ENCODE measurements at regions not wholly inside any gene's neighbourhood (a gene's known extent, or its start where the extent isn't known, plus 50 kb on each side); places are given as distances from the start of the nearest gene placed in this dataset.
"Not testable (repeated sequence)": the region's sequence is repeated elsewhere in the genome, so short reads cannot be mapped to it uniquely, and the experiment has no call there.

DNA sequence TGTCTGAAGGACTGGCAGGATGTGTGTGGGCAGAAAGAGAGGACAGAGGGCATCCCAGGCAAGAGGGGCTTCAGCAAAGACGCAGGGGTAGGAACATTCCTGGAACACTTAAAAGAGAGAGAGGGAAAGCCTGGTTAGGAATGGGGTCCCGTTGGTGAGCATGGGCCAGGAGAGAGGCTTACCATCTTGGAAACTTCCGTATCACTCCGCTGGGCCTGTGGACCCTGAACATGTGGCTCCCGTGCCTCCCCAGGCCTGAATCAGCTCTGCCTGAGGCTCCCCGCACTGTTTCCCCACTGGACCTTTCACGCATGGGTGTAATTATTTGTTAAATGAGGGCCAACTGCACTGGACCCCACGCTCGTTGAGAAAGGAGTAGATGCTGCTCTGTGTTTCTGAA, 191.1 kb upstream of the GLI2 start:
- DNase-seq (ENCODE audit: low read depth): no peak
- H3K4me3 ChIP-seq (ENCODE audit: control insufficient read depth, low read depth, low read length): no peak overlapping the region
- no peak for TF ChIP-seq CTCF (conservative IDR thresholded peaks at IDR 0.05; ENCODE audit: control insufficient read depth, insufficient read depth, low read depth, low read length)

DNA sequence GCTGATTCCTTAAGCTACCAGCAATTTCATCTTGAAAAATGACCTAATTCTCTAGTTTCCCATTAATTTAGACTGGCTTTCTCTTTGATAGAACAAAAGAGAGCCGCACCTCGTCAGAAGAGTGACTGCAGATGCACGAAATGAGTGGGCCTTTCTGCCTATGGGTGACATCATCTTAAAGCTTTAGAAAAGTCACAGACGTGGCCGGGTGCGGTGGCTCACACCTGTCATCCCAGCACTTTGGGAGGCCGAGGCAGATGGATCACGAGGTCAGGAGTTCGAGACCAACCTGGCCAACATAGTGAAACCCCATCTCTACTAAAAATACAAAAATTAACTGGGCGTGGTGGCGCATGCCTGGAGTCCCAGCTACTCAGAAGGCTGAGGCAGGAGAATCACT, 190.7 kb upstream of the GLI2 start:
- not testable (repeated sequence) for DNase-seq (ENCODE audit: low read depth); H3K4me3 ChIP-seq (ENCODE audit: control insufficient read depth, low read depth, low read length)

DNA sequence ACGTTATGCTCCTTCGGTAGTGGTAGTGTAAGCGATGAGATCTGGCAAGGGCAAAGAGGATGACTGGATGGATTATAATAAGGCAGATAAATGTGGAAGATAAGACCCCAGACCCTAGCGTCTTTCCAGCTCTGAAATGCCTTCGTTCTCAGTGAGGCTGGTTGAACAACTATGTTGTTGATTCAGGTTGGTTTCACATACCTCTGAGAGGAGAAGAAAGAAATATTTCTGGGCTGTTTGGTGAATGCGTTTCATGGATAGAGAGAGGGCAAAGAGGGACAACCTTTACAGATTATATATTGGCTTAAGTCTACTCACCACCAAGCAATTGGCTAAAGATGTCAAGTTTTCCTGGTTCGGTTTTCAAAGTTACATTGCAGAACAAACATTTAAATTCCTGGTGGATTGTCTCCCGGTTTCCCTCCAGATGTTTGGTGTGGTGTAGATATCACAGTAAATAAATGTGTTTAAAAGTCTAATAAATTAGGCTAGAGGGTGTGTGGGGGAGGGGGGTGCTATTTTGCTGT, 190.1 kb upstream of the GLI2 start:
- peak; percentile 35 for DNase-seq (ENCODE audit: low read depth)
- no peak for TF ChIP-seq CTCF (conservative IDR thresholded peaks at IDR 0.05; ENCODE audit: control insufficient read depth, insufficient read depth, low read depth, low read length)
- no peak overlapping the region for H3K4me3 ChIP-seq (ENCODE audit: control insufficient read depth, low read depth, low read length)

- peak overlapping the region; percentile 4 for H3K4me3 ChIP-seq (ENCODE audit: control insufficient read depth, low read depth, low read length)
- no peak for TF ChIP-seq CTCF (conservative IDR thresholded peaks at IDR 0.05; ENCODE audit: control insufficient read depth, insufficient read depth, low read depth, low read length)
- peak; percentile 97 for DNase-seq (ENCODE audit: low read depth)
Observed at GRCh38 chr2:120546048-120546864, 189.4 kb upstream of the GLI2 start.

GRCh38 chr2:120546865-120547390, 188.7 kb upstream of the GLI2 start:
- H3K4me3 ChIP-seq (ENCODE audit: control insufficient read depth, low read depth, low read length): no peak overlapping the region
- no peak for TF ChIP-seq CTCF (conservative IDR thresholded peaks at IDR 0.05; ENCODE audit: control insufficient read depth, insufficient read depth, low read depth, low read length)
- no peak for DNase-seq (ENCODE audit: low read depth)

GRCh38 chr2:120547662-120548061, 188.0 kb upstream of the GLI2 start:
- DNase-seq (ENCODE audit: low read depth): no peak
- H3K4me3 ChIP-seq (ENCODE audit: control insufficient read depth, low read depth, low read length): no peak overlapping the region
- no peak for TF ChIP-seq CTCF (conservative IDR thresholded peaks at IDR 0.05; ENCODE audit: control insufficient read depth, insufficient read depth, low read depth, low read length)
